Prostate gland (tissue), 2 donors: ENCODE measurements at regions not wholly inside any gene's neighbourhood (a gene's known extent, or its start where the extent isn't known, plus 50 kb on each side); places are given as distances from the start of the nearest gene placed in this dataset.
A peak's percentile ranks its signal among the peaks of the same experiment; 100 is the strongest.

Experiments
- DNase-seq: peaks from one replicate; pipeline ENCODE4 v3.0.0-alpha.2; 2019; ENCODE audit warnings: low spot score
- H3K27ac ChIP-seq, 2 donors: fragments of 200-600 bp; sonication (generic); 2 replicates each; pipeline ENCODE4 v1.5.1; 2017 to 2019
- H3K27me3 ChIP-seq: fragments of 200-600 bp; sonication (generic); replicated peaks from 2 replicates; pipeline ENCODE4 v1.5.1; 2019; ENCODE audit not compliant: insufficient read depth
- H3K36me3 ChIP-seq, 2 donors: fragments of 200-600 bp; sonication (generic); 1 replicate in 1 of 2; 2 replicates in 1 of 2; pipeline versions ENCODE4 v1.5.1 to v1.8.1; 2017 to 2019
- H3K4me1 ChIP-seq: fragments of 200-600 bp; sonication (generic); replicated peaks from 2 replicates; pipeline ENCODE4 v1.5.1; 2019
- H3K4me3 ChIP-seq, 2 donors: fragments of 200-600 bp; sonication (generic); 2 replicates each; pipeline ENCODE4 v1.5.1; 2017 to 2019
- H3K9me3 ChIP-seq: fragments of 200-600 bp; sonication (generic); 2 replicates; pipeline ENCODE4 v1.5.1; 2017
- POLR2A ChIP-seq: fragments of 450-650 bp; IDR thresholded peaks from one replicate; pipeline ENCODE4 v1.6.1; 2016; ENCODE audit warnings: antibody characterized with exemption, mild to moderate bottlenecking
- POLR2AphosphoS5 ChIP-seq: sonication (generic); formaldehyde crosslinking; IDR thresholded peaks from one replicate; pipeline ENCODE4 v1.6.1; 2017; ENCODE audit warnings: antibody characterized with exemption
- WGBS: methylation state at CpG from one replicate; pipeline ENCODE4 v1.1.5; 2018; 5-methylcytosine and 5-hydroxymethylcytosine counted together
- intact Hi-C: fragments of 100-400 bp; cut with DNase I; formaldehyde crosslinking; loops from one replicate; pipeline ENCODE4 v1.14.2; 2022
- TF ChIP-seq, protein P1 (sequence below), 4 experiments: fragments of 200-600 bp in 2 of 4; fragments of 450-650 bp in 2 of 4; sonication (generic) in 2 of 4; IDR thresholded peaks; 1 replicate in 3 of 4; 2 replicates in 1 of 4; pipeline ENCODE4 v1.5.1; 2016 to 2019; ENCODE audit warnings: antibody characterized with exemption in 4 of 4, mild to moderate bottlenecking in 2 of 4, moderate library complexity in 2 of 4

GRCh38 chr9:129365196-129365595, 187.1 kb upstream of the IER5L start:
- no peak for DNase-seq

GRCh38 chr9:129363216-129363873, 185.3 kb upstream of the IER5L start:
- Histone ChIP-seq H3K4me3 (no peak overlapping the region), H3K36me3 (no peaks in the 10 kb centered on the region), H3K27ac (no peak overlapping the region), H3K27me3 (no peaks in the 10 kb centered on the region), H3K4me1 (no peaks in the 10 kb centered on the region), H3K9me3 (no peaks in the 10 kb centered on the region)
- WGBS: 81% methylated on average over 10 of the region's 10 CpGs
- DNase-seq: no peak
- no peak for TF ChIP-seq POLR2AphosphoS5
- no peak for TF ChIP-seq POLR2A
- TF ChIP-seq, protein P1, sequence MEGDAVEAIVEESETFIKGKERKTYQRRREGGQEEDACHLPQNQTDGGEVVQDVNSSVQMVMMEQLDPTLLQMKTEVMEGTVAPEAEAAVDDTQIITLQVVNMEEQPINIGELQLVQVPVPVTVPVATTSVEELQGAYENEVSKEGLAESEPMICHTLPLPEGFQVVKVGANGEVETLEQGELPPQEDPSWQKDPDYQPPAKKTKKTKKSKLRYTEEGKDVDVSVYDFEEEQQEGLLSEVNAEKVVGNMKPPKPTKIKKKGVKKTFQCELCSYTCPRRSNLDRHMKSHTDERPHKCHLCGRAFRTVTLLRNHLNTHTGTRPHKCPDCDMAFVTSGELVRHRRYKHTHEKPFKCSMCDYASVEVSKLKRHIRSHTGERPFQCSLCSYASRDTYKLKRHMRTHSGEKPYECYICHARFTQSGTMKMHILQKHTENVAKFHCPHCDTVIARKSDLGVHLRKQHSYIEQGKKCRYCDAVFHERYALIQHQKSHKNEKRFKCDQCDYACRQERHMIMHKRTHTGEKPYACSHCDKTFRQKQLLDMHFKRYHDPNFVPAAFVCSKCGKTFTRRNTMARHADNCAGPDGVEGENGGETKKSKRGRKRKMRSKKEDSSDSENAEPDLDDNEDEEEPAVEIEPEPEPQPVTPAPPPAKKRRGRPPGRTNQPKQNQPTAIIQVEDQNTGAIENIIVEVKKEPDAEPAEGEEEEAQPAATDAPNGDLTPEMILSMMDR (IDR thresholded peaks at IDR 0.05): no peak
- intact Hi-C loops: no loop called here

More at GRCh38 chr9:129365196-129365595, 187.1 kb upstream of the IER5L start:
- no peaks in the 10 kb centered on the region for H3K27me3 ChIP-seq
- no peak overlapping the region for H3K27ac ChIP-seq
- no peaks in the 10 kb centered on the region for H3K4me1 ChIP-seq
- intact Hi-C loops: no loop called here
- H3K4me3 ChIP-seq: no peak overlapping the region
- H3K9me3 ChIP-seq: no peaks in the 10 kb centered on the region
- WGBS: 61% methylated on average over 5 of the region's 5 CpGs
- no peaks in the 10 kb centered on the region for H3K36me3 ChIP-seq
- TF ChIP-seq, protein P1 (IDR thresholded peaks at IDR 0.05): no peak
- TF ChIP-seq POLR2AphosphoS5: no peak
- no peak for TF ChIP-seq POLR2A

GRCh38 chr9:129362287-129363000, 184.4 kb upstream of the IER5L start:
- peak; percentile 86 for TF ChIP-seq POLR2AphosphoS5
- TF ChIP-seq, protein P1 (IDR thresholded peaks at IDR 0.05): peak in 3 of 4 experiments; percentile 23 to 67 (median 48)
- no peak for TF ChIP-seq POLR2A
- intact Hi-C loops: no loop called here
- Histone ChIP-seq H3K27ac (no peak overlapping the region), H3K9me3 (no peaks in the 10 kb centered on the region), H3K36me3 (no peaks in the 10 kb centered on the region), H3K4me1 (no peaks in the 10 kb centered on the region), H3K4me3 (no peak overlapping the region), H3K27me3 (no peaks in the 10 kb centered on the region)
- WGBS: 39% methylated on average over 15 of the region's 15 CpGs
- DNase-seq: peak; percentile 83

DNA sequence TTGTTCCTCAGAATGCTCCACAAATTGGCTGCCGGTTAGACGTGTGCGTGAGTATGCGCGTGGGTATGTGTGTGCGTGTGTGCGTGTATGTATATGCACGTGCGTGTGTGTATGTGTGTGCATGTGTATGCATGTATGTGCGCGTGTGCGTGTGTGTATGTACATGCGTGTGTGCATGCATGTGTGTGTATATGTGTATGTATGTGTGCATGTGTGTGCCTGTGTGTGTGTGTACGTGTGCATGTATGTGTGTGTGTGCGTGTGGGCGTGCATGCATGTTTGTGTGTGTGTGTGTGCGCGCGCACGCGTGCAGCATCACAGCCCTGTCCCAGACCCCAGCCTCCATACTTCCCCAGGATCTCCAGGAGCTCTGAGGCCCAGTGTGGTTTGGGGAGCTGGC, 183.1 kb upstream of the IER5L start:
- Histone ChIP-seq H3K36me3 (no peaks in the 10 kb centered on the region), H3K27me3 (no peaks in the 10 kb centered on the region), H3K9me3 (no peaks in the 10 kb centered on the region), H3K4me3 (no peak overlapping the region), H3K4me1 (no peaks in the 10 kb centered on the region), H3K27ac (no peak overlapping the region)
- DNase-seq: no peak
- WGBS: 88% methylated on average over 21 of the region's 21 CpGs
- intact Hi-C loops: no loop called here
- TF ChIP-seq, protein P1 (IDR thresholded peaks at IDR 0.05): no peak
- no peak for TF ChIP-seq POLR2AphosphoS5
- TF ChIP-seq POLR2A: no peak
